ENCODE measurements at regions not wholly inside any gene's neighbourhood (a gene's known extent, or its start where the extent isn't known, plus 50 kb on each side); places are given as distances from the start of the nearest gene placed in this dataset.

DNA sequence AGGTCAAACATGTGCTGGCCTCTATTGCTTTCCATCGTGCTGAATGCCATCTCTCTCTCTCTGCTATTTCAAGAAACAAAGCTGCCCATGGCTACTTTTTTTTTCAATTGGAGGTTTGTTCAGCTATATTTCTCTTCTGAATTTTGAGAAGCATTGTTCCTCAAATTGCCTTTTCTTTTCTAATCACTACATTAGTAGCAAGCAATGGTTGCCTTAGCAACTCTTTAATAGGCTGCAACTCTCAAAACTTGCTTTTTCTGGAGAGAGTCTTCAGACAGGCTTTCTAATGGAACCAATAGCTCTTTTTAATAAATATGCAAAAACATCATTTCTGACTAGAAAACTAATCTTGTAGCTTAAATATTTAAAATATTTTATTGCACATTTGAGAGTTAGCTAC is 439.0 kb downstream of the LRRIQ3 start:
- no peak for TF ChIP-seq MXI1 (conservative IDR thresholded peaks at IDR 0.05; ENCODE audit: poor library complexity, severe bottlenecking)
- no peak for TF ChIP-seq CTCF (IDR thresholded peaks at IDR 0.05; ENCODE audit: poor library complexity, severe bottlenecking)
- TF ChIP-seq POLR2AphosphoS5 (IDR thresholded peaks at IDR 0.05): no peak
- no peak for TF ChIP-seq EZH2 (IDR thresholded peaks at IDR 0.05; ENCODE audit: borderline replicate concordance, insufficient read depth, low read length, poor library complexity, severe bottlenecking)
- TF ChIP-seq EP300 (conservative IDR thresholded peaks at IDR 0.05; ENCODE audit: poor library complexity, severe bottlenecking): no peak
- TF ChIP-seq, protein P1, sequence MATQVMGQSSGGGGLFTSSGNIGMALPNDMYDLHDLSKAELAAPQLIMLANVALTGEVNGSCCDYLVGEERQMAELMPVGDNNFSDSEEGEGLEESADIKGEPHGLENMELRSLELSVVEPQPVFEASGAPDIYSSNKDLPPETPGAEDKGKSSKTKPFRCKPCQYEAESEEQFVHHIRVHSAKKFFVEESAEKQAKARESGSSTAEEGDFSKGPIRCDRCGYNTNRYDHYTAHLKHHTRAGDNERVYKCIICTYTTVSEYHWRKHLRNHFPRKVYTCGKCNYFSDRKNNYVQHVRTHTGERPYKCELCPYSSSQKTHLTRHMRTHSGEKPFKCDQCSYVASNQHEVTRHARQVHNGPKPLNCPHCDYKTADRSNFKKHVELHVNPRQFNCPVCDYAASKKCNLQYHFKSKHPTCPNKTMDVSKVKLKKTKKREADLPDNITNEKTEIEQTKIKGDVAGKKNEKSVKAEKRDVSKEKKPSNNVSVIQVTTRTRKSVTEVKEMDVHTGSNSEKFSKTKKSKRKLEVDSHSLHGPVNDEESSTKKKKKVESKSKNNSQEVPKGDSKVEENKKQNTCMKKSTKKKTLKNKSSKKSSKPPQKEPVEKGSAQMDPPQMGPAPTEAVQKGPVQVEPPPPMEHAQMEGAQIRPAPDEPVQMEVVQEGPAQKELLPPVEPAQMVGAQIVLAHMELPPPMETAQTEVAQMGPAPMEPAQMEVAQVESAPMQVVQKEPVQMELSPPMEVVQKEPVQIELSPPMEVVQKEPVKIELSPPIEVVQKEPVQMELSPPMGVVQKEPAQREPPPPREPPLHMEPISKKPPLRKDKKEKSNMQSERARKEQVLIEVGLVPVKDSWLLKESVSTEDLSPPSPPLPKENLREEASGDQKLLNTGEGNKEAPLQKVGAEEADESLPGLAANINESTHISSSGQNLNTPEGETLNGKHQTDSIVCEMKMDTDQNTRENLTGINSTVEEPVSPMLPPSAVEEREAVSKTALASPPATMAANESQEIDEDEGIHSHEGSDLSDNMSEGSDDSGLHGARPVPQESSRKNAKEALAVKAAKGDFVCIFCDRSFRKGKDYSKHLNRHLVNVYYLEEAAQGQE (IDR thresholded peaks at IDR 0.05; ENCODE audit: borderline replicate concordance): no peak
- TF ChIP-seq SMC3 (conservative IDR thresholded peaks at IDR 0.05; ENCODE audit: poor library complexity): no peak
- TF ChIP-seq RAD21 (conservative IDR thresholded peaks at IDR 0.05): no peak
- TF ChIP-seq TAF1 (IDR thresholded peaks at IDR 0.05; ENCODE audit: low read depth): no peak
